Mesothelial cell of epicardium (in vitro differentiated cells): ENCODE measurements at regions not wholly inside any gene's neighbourhood (a gene's known extent, or its start where the extent isn't known, plus 50 kb on each side); places are given as distances from the start of the nearest gene placed in this dataset.

Source experiments
- DNase-seq, 2 experiments: peaks; one replicate each; pipeline ENCODE4 v3.0.0; 2021; ENCODE audit warnings: low spot score in 2 of 2; ENCODE audit not compliant: unreplicated experiment in 2 of 2
- H3K27ac Mint-ChIP-seq: 2 replicates; pipeline ENCODE4 v1.8.0; 2021; ENCODE audit warnings: mixed read lengths
- H3K27me3 Mint-ChIP-seq: 2 replicates; pipeline ENCODE4 v1.8.0; 2021; ENCODE audit warnings: low read depth, mixed read lengths
- H3K36me3 Mint-ChIP-seq: 2 replicates; pipeline ENCODE4 v1.8.0; 2021; ENCODE audit warnings: mixed read lengths
- H3K4me1 Mint-ChIP-seq: 2 replicates; pipeline ENCODE4 v1.8.0; 2021; ENCODE audit warnings: mixed read lengths
- H3K4me3 Mint-ChIP-seq: 2 replicates; pipeline ENCODE4 v1.8.0; 2021; ENCODE audit warnings: mild to moderate bottlenecking, moderate library complexity, mixed read lengths
- H3K9me3 Mint-ChIP-seq: 2 replicates; pipeline ENCODE4 v1.8.0; 2021; ENCODE audit warnings: mixed read lengths
- TF ChIP-seq, protein P1 (sequence below): fragments of 200-600 bp; sonication (generic); IDR thresholded peaks from one replicate; pipeline ENCODE4 v1.5.0; 2021; ENCODE audit warnings: antibody characterized with exemption; ENCODE audit not compliant: unreplicated experiment

DNA sequence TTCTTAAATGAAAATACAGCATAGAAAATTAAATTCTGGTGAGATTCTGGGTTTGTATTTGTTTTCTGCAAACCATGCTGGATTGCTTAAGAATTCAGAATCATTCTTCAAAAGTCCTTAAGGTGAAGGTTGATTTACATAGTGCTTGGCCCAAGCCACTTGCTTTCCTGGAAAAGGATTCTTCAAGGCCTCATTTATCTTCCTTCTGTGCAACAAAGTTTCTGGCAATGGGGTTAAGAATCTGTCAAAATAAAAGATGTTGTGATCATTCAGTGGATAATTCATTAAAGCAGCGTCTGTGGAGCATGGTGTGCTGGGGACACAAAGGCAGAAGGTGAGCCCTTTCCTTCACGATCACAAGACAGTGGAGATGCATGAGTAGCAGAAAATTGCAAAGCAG lies 351.9 kb downstream of the GALR1 start:
- TF ChIP-seq, protein P1, sequence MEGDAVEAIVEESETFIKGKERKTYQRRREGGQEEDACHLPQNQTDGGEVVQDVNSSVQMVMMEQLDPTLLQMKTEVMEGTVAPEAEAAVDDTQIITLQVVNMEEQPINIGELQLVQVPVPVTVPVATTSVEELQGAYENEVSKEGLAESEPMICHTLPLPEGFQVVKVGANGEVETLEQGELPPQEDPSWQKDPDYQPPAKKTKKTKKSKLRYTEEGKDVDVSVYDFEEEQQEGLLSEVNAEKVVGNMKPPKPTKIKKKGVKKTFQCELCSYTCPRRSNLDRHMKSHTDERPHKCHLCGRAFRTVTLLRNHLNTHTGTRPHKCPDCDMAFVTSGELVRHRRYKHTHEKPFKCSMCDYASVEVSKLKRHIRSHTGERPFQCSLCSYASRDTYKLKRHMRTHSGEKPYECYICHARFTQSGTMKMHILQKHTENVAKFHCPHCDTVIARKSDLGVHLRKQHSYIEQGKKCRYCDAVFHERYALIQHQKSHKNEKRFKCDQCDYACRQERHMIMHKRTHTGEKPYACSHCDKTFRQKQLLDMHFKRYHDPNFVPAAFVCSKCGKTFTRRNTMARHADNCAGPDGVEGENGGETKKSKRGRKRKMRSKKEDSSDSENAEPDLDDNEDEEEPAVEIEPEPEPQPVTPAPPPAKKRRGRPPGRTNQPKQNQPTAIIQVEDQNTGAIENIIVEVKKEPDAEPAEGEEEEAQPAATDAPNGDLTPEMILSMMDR = no peak
- DNase-seq = no peak
- Mint-ChIP-seq H3K36me3 (no peaks in the 10 kb centered on the region), H3K4me1 (no peaks in the 10 kb centered on the region), H3K27me3 (no peaks in the 10 kb centered on the region), H3K9me3 (peaks cover 8% of the 10 kb centered on the region), H3K27ac (no peak overlapping the region), H3K4me3 (no peak overlapping the region)

DNA sequence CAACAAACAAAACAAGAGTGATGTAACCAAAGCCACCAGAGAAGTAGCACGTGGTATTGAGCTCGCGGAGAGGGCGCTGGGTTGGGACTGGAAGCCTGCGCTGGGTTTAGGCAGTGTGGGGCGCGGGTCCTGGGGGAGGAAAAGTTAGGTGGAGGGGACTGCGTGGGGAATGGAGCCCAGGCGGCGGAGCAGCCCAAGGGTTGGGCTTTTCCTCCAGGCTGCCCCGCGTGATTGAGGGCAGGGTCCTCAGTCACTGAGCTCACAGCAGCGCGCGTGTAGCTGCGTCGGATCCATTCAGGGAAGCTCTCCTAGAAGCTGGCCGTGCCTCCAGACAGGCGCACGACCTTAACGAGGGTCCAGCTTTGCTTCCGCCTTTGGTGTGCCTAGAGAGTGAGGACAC lies 357.4 kb downstream of the GALR1 start:
- H3K4me3 Mint-ChIP-seq = no peak overlapping the region

DNA sequence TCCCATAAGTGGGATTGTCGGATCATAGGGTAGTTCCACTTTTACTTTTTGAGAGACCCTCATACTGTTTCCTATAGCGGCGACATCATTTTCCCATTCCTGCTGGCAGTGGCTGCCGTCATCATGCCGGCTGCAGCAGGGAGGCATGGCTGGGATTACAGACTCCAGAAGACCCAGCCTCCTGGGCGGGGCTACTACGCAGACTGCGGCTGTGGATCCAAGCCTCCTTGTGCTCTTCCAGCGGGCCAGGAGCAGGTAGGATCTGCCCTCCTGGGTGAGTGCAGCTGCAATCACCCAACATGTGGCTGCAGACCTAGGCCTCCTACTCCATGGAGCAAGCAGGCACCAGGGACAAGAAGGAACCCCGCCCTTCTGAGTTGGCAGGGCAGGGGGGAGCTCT lies 359.2 kb downstream of the GALR1 start:
- Mint-ChIP-seq H3K27me3 (peaks cover 1% of the 10 kb centered on the region), H3K4me3 (no peak overlapping the region), H3K36me3 (no peaks in the 10 kb centered on the region), H3K9me3 (peaks cover 26% of the 10 kb centered on the region), H3K27ac (no peak overlapping the region), H3K4me1 (no peaks in the 10 kb centered on the region)
- no peak for DNase-seq
- TF ChIP-seq, protein P1 = no peak

More for the DNA sequence above, 357.4 kb downstream of the GALR1 start:
- Mint-ChIP-seq H3K27ac (no peak overlapping the region), H3K36me3 (no peaks in the 10 kb centered on the region), H3K27me3 (peaks cover 1% of the 10 kb centered on the region), H3K4me1 (no peaks in the 10 kb centered on the region), H3K9me3 (peaks cover 24% of the 10 kb centered on the region)
- TF ChIP-seq, protein P1 = no peak
- DNase-seq = no peak

DNA sequence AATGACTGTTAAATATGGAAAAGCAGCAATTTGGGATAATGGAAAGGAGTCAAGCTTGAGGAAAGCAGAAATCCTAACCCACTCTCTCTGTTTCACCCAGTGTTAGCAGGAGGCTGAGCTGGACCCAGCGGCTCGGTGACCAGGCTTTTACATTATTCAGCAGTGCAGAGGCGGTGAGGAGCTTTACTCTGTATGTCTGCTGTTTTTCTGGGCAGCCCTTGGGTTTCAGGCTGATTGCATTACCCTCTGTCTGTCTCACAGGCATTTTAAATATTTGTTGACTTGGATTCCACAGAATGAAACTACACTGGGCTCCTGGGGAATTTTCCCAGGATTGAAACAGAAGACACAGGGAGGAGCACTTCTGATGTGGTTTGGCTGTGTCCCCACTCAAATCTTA lies 368.0 kb downstream of the GALR1 start:
- Mint-ChIP-seq H3K27me3 (no peaks in the 10 kb centered on the region), H3K36me3 (no peaks in the 10 kb centered on the region), H3K27ac (no peak overlapping the region), H3K4me1 (no peaks in the 10 kb centered on the region), H3K9me3 (peaks cover 13% of the 10 kb centered on the region), H3K4me3 (no peak overlapping the region)
- TF ChIP-seq, protein P1 = no peak
- DNase-seq = no peak

DNA sequence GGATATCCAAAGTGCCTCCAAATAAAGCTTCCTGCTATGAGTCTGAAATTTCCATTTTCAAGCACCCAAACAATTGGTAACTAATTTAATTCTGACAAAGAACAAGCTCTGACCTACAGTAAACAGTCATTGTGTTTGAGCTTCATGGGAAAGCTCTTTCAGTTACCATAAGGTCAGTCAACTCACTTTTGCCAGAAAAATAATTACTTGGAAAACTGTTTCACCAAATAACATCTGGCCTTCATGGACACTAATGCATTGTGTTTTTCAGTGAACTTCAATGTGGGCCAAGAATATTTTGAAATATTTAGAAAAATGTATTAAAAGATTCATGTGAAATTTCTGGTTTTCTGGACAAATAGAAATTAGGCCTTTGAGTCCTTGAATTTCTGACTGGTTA lies 369.9 kb downstream of the GALR1 start:
- no peak for DNase-seq
- TF ChIP-seq, protein P1 = no peak
- Mint-ChIP-seq H3K27me3 (peaks cover 1% of the 10 kb centered on the region), H3K4me3 (no peak overlapping the region), H3K27ac (no peak overlapping the region), H3K4me1 (no peaks in the 10 kb centered on the region), H3K9me3 (peaks cover 6% of the 10 kb centered on the region), H3K36me3 (no peaks in the 10 kb centered on the region)
